ENCODE measurements at regions not wholly inside any gene's neighbourhood (a gene's known extent, or its start where the extent isn't known, plus 50 kb on each side); places are given as distances from the start of the nearest gene placed in this dataset.

DNA sequence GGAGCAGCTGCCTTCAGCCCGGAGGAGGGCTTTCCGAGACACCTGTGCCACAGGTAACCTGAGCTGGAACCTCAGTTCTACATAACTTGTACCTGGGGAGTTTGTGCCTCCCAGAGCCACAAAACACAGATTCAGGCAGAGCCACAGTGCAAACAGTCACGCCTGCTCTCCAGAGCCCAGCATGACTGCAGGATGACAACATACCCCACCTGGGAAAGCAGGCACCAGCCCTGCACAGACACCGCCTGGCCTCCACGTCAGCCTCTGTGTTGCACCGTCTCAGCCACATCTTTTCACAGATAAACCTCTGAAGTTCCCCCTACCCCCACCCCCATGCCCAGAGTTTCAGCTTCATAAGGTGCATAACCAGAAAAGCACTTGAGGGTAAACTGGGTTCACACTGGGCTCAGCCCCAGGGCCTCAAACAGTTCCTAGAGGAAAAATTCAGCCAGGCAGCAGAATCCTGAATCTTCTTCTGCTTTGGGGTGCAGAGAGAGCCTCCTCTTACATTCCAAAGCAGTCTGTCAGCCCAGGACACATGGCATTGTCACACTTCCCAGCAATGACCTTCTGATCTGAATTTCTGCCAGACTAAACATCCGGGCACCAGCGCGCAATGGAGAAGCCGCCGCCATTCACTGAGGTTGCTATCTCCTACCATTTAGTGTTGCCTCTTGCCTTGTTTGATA lies 229.5 kb downstream of the TOMM20 start:
- no peak overlapping the region for H3K4me3 ChIP-seq (ENCODE audit: low read depth, low read length)
- TF ChIP-seq, protein P1, sequence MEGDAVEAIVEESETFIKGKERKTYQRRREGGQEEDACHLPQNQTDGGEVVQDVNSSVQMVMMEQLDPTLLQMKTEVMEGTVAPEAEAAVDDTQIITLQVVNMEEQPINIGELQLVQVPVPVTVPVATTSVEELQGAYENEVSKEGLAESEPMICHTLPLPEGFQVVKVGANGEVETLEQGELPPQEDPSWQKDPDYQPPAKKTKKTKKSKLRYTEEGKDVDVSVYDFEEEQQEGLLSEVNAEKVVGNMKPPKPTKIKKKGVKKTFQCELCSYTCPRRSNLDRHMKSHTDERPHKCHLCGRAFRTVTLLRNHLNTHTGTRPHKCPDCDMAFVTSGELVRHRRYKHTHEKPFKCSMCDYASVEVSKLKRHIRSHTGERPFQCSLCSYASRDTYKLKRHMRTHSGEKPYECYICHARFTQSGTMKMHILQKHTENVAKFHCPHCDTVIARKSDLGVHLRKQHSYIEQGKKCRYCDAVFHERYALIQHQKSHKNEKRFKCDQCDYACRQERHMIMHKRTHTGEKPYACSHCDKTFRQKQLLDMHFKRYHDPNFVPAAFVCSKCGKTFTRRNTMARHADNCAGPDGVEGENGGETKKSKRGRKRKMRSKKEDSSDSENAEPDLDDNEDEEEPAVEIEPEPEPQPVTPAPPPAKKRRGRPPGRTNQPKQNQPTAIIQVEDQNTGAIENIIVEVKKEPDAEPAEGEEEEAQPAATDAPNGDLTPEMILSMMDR (IDR thresholded peaks at IDR 0.05; ENCODE audit: low read depth, low read length): no peak
- H3K9me3 ChIP-seq (ENCODE audit: control insufficient read depth, insufficient read depth, low read length): no peaks in the 10 kb centered on the region; the same call in 1 of the 2 replicates
- no peak overlapping the region for H3K27ac ChIP-seq (ENCODE audit: low read depth, low read length)
- no peak for DNase-seq (ENCODE audit: low read depth, low spot score)
- no peaks in the 10 kb centered on the region for H3K27me3 ChIP-seq (ENCODE audit: control insufficient read depth, insufficient read depth, low read length)
- CTCF ChIA-PET: no interaction called here
- POLR2A ChIA-PET: interaction anchor here (0.6 kb wide), 1 partner anchor 305 kb away, joined by 5 read pairs; no protein-coding TSS in a partner anchor

DNA sequence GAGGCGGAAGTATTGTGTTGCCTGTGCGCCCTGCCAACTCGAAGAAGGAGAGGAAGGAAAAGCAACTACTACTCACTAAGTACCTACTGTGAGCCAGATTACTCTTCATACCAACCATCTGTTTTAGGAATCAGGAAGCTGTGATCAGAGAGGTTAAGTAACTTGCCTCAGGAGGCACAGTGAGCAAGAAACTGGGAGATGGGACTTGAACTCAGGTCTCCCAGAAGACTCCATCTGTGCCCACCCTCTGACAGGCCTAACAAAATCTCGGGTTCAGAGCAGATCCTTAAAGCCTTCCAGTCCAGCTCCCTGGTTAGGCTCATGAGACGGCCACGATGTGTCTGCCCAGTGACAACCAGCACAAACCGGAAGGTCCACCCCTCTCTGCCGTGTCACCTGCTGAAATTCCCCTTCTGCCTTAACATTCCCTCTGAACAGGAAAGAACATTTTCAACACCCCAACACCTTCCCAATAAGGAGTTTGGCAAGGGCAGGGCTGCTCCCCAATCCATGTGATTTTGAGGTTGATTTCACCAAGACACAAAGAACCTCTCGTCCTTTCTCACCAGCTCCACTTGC lies 230.1 kb downstream of the TOMM20 start:
- TF ChIP-seq, protein P1 (IDR thresholded peaks at IDR 0.05; ENCODE audit: low read depth, low read length): no peak
- no peak overlapping the region for H3K4me3 ChIP-seq (ENCODE audit: low read depth, low read length)
- ChIA-PET POLR2A (no interaction called here), CTCF (no interaction called here)
- H3K27me3 ChIP-seq (ENCODE audit: control insufficient read depth, insufficient read depth, low read length): no peaks in the 10 kb centered on the region
- no peak overlapping the region for H3K27ac ChIP-seq (ENCODE audit: low read depth, low read length)
- DNase-seq (ENCODE audit: low read depth, low spot score): no peak
- H3K9me3 ChIP-seq (ENCODE audit: control insufficient read depth, insufficient read depth, low read length): no peaks in the 10 kb centered on the region; the same call in 1 of the 2 replicates

DNA sequence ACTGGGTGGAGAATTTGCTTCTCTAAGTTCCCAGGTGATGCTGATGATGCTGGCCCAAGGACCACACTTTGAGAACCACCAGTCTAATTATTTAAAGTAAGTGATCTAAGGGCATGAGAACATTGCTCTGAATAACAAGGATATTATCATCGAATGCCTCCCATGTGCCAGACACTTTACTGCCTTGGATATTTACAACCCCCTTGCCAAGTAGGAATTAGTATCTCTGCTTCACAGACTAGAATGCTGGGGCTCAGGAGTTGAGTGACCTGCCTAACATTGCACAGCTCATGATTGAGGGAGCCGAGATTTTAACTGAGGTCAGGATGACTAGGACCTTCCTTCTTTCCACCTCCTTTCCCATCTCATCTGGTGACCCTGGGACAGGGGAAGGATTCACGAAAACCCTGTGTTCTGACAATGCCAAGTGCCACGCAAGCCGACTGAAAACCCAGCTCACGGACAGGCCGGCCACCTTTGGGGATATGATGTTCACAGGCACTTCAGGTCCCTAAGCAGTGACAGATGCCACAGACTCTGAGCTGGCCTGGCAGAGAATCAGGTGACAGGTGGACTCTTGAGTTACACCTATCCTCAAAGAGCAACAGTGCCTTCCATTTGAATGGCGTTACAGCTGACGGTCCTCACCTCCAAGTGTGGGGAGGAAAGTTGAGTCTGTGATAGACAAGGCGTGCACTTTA lies 230.7 kb downstream of the TOMM20 start:
- Histone ChIP-seq H3K4me3 (ENCODE audit: low read depth, low read length) (no peak overlapping the region), H3K27me3 (ENCODE audit: control insufficient read depth, insufficient read depth, low read length) (no peaks in the 10 kb centered on the region), H3K27ac (ENCODE audit: low read depth, low read length) (no peak overlapping the region), H3K9me3 (ENCODE audit: control insufficient read depth, insufficient read depth, low read length) (no peaks in the 10 kb centered on the region; the same call in 1 of the 2 replicates)
- TF ChIP-seq, protein P1 (IDR thresholded peaks at IDR 0.05; ENCODE audit: low read depth, low read length): no peak
- ChIA-PET CTCF (no interaction called here), POLR2A (no interaction called here)
- DNase-seq (ENCODE audit: low read depth, low spot score): no peak

DNA sequence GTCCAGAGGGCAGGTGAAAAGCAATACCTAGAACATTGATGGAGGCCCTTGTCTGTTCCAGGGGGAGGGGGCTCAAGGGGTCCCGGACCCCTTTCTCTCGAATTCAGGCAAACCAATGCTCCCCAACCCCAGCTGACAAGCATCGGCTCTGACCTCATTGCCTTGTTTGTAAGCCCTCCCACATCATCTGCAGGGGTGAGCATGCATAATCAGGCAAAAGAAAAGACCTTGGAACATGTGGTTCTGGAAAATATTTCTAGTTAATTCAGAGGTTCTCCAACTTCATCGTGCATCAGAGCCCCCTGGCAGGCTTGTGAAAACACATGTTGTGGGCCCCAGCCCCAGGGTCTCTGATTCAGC lies 231.3 kb downstream of the TOMM20 start:
- Histone ChIP-seq H3K4me3 (ENCODE audit: low read depth, low read length) (no peak overlapping the region), H3K27ac (ENCODE audit: low read depth, low read length) (no peak overlapping the region)
- CTCF ChIA-PET: no interaction called here

More for the DNA sequence above, 231.3 kb downstream of the TOMM20 start:
- TF ChIP-seq, protein P1 (IDR thresholded peaks at IDR 0.05; ENCODE audit: low read depth, low read length): no peak
- Histone ChIP-seq H3K27me3 (ENCODE audit: control insufficient read depth, insufficient read depth, low read length) (no peaks in the 10 kb centered on the region), H3K9me3 (ENCODE audit: control insufficient read depth, insufficient read depth, low read length) (no peaks in the 10 kb centered on the region; the same call in 1 of the 2 replicates)
- no peak for DNase-seq (ENCODE audit: low read depth, low spot score)
- POLR2A ChIA-PET: no interaction called here

All from AG04450 (cell line).